Neural cell (in vitro differentiated cells): ENCODE measurements at regions not wholly inside any gene's neighbourhood (a gene's known extent, or its start where the extent isn't known, plus 50 kb on each side); places are given as distances from the start of the nearest gene placed in this dataset.

Experiments used
- H2AFZ ChIP-seq: fragments of 200-600, 300-800 bp; sonication (generic), shearing (Covaris generic); 2 replicates; pipeline ENCODE4 v1.6.0; 2014; ENCODE audit warnings: low read depth, mild to moderate bottlenecking, antibody characterized with exemption, low read length, moderate library complexity
- H3F3A ChIP-seq: fragments of 200-600 bp; shearing (Covaris generic); 2 replicates; pipeline ENCODE4 v1.6.1; 2016; ENCODE audit warnings: mild to moderate bottlenecking, moderate library complexity, mixed read lengths, antibody characterized with exemption, low read length; ENCODE audit not compliant: insufficient read depth, poor library complexity, severe bottlenecking
- H3K27ac ChIP-seq: fragments of 200-600, 300-800 bp; sonication (generic), shearing (Covaris generic); 2 replicates; pipeline ENCODE4 v1.5.1; 2014; ENCODE audit warnings: mild to moderate bottlenecking, low read length, moderate library complexity
- H3K27me3 ChIP-seq: fragments of 300-800, 200-600 bp; sonication (generic), shearing (Covaris generic); 2 replicates; pipeline ENCODE4 v1.6.0; 2014; ENCODE audit warnings: mild to moderate bottlenecking, low read depth, low read length, moderate library complexity; ENCODE audit not compliant: insufficient read depth
- H3K36me3 ChIP-seq: fragments of 300-800, 200-600 bp; sonication (generic), shearing (Covaris generic); 2 replicates; pipeline ENCODE4 v1.5.1; 2014; ENCODE audit warnings: mild to moderate bottlenecking, antibody characterized with exemption, low read length, moderate library complexity; ENCODE audit not compliant: insufficient read depth
- H3K4me2 ChIP-seq: fragments of 300-800, 200-600 bp; sonication (generic), shearing (Covaris generic); 2 replicates; pipeline ENCODE4 v1.6.0; 2014; ENCODE audit warnings: mild to moderate bottlenecking, low read length
- H3K4me3 ChIP-seq: fragments of 300-800, 200-600 bp; sonication (generic), shearing (Covaris generic); 2 replicates; pipeline ENCODE4 v1.5.1; 2014; ENCODE audit warnings: mild to moderate bottlenecking, low read length, moderate library complexity
- H3K79me2 ChIP-seq: fragments of 200-600 bp; shearing (Covaris generic); replicated peaks from 2 replicates; pipeline ENCODE4 v1.6.0; 2014; ENCODE audit warnings: mild to moderate bottlenecking, low read length, moderate library complexity; ENCODE audit not compliant: insufficient read depth
- H3K9ac ChIP-seq: fragments of 300-800, 200-600 bp; sonication (generic), shearing (Covaris generic); 2 replicates; pipeline ENCODE4 v1.6.1; 2016; ENCODE audit warnings: mild to moderate bottlenecking, low read length, mixed read lengths
- H3K9me2 ChIP-seq: fragments of 200-600 bp; shearing (Covaris generic); 2 replicates; pipeline ENCODE4 v1.6.1; 2016; ENCODE audit warnings: mild to moderate bottlenecking, low read length, mixed read lengths; ENCODE audit not compliant: insufficient read depth
- H3K9me3 ChIP-seq: fragments of 200-600, 300-800 bp; sonication (generic), shearing (Covaris generic); 2 replicates; pipeline ENCODE4 v1.6.1; 2016; ENCODE audit warnings: mild to moderate bottlenecking, mixed run types, low read length, moderate library complexity, mixed read lengths
- H4K20me1 ChIP-seq: fragments of 200-600 bp; shearing (Covaris generic); 2 replicates; pipeline ENCODE4 v1.6.1; 2016; ENCODE audit warnings: mild to moderate bottlenecking, mixed run types; ENCODE audit not compliant: insufficient read depth
- EP300 ChIP-seq: fragments of 450-650 bp; conservative IDR thresholded peaks from 2 replicates; pipeline ENCODE4 v1.6.1; 2014; ENCODE audit warnings: antibody characterized with exemption, mild to moderate bottlenecking, moderate library complexity; ENCODE audit not compliant: poor library complexity, severe bottlenecking
- EZH2 ChIP-seq: fragments of 200-600, 300-800 bp; shearing (Covaris generic), sonication (generic); IDR thresholded peaks from 2 replicates; pipeline ENCODE4 v1.6.1; 2014; ENCODE audit warnings: antibody characterized with exemption, low read length, borderline replicate concordance, mild to moderate bottlenecking; ENCODE audit not compliant: insufficient read depth, poor library complexity, severe bottlenecking
- MXI1 ChIP-seq: fragments of 450-650 bp; conservative IDR thresholded peaks from 2 replicates; pipeline ENCODE4 v1.6.1; 2014; ENCODE audit warnings: antibody characterized with exemption, mild to moderate bottlenecking; ENCODE audit not compliant: poor library complexity, severe bottlenecking
- POLR2AphosphoS5 ChIP-seq: IDR thresholded peaks from 2 replicates; pipeline ENCODE4 v1.6.1; 2012
- RAD21 ChIP-seq: fragments of 450-650 bp; conservative IDR thresholded peaks from 2 replicates; pipeline ENCODE4 v1.6.1; 2014; ENCODE audit warnings: antibody characterized with exemption, mild to moderate bottlenecking, moderate library complexity
- SMC3 ChIP-seq: fragments of 450-650 bp; conservative IDR thresholded peaks from 2 replicates; pipeline ENCODE4 v1.6.1; 2014; ENCODE audit warnings: antibody characterized with exemption, mild to moderate bottlenecking, moderate library complexity; ENCODE audit not compliant: poor library complexity
- TAF1 ChIP-seq: IDR thresholded peaks from 2 replicates; pipeline ENCODE4 v1.6.1; 2012; ENCODE audit warnings: low read depth
- TF ChIP-seq, protein P1 (sequence below): fragments of 450-650 bp; IDR thresholded peaks from 2 replicates; pipeline ENCODE4 v1.5.1; 2014; ENCODE audit warnings: antibody characterized with exemption, mild to moderate bottlenecking, moderate library complexity; ENCODE audit not compliant: poor library complexity, severe bottlenecking
- TF ChIP-seq, protein P2 (sequence below): IDR thresholded peaks from 2 replicates; pipeline ENCODE4 v1.6.1; 2012; ENCODE audit warnings: borderline replicate concordance

DNA sequence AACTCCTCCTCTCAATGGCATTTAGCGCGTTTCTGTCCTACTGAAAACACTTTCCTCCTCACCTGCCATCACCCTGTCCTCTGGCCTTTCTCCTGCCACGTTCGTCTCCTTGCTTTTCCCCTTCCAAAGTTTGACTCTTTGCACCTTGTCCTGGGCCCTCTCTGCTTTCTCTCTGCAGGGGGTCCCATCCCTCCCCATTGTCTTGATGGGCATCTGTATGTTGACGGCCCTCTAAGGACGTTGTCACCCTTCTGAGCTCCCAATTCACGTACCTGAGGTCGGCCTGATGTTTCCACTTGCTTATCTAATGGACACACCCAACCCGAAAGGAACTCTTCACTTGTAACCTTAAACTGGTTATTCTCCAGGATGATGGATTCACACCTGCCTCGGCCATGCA is 170.4 kb downstream of the WSCD1 start:
- TF ChIP-seq EZH2 (no peak), TAF1 (no peak), MXI1 (no peak), RAD21 (no peak), POLR2AphosphoS5 (no peak), EP300 (no peak), SMC3 (no peak)
- TF ChIP-seq, protein P1, sequence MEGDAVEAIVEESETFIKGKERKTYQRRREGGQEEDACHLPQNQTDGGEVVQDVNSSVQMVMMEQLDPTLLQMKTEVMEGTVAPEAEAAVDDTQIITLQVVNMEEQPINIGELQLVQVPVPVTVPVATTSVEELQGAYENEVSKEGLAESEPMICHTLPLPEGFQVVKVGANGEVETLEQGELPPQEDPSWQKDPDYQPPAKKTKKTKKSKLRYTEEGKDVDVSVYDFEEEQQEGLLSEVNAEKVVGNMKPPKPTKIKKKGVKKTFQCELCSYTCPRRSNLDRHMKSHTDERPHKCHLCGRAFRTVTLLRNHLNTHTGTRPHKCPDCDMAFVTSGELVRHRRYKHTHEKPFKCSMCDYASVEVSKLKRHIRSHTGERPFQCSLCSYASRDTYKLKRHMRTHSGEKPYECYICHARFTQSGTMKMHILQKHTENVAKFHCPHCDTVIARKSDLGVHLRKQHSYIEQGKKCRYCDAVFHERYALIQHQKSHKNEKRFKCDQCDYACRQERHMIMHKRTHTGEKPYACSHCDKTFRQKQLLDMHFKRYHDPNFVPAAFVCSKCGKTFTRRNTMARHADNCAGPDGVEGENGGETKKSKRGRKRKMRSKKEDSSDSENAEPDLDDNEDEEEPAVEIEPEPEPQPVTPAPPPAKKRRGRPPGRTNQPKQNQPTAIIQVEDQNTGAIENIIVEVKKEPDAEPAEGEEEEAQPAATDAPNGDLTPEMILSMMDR = no peak
- TF ChIP-seq, protein P2, sequence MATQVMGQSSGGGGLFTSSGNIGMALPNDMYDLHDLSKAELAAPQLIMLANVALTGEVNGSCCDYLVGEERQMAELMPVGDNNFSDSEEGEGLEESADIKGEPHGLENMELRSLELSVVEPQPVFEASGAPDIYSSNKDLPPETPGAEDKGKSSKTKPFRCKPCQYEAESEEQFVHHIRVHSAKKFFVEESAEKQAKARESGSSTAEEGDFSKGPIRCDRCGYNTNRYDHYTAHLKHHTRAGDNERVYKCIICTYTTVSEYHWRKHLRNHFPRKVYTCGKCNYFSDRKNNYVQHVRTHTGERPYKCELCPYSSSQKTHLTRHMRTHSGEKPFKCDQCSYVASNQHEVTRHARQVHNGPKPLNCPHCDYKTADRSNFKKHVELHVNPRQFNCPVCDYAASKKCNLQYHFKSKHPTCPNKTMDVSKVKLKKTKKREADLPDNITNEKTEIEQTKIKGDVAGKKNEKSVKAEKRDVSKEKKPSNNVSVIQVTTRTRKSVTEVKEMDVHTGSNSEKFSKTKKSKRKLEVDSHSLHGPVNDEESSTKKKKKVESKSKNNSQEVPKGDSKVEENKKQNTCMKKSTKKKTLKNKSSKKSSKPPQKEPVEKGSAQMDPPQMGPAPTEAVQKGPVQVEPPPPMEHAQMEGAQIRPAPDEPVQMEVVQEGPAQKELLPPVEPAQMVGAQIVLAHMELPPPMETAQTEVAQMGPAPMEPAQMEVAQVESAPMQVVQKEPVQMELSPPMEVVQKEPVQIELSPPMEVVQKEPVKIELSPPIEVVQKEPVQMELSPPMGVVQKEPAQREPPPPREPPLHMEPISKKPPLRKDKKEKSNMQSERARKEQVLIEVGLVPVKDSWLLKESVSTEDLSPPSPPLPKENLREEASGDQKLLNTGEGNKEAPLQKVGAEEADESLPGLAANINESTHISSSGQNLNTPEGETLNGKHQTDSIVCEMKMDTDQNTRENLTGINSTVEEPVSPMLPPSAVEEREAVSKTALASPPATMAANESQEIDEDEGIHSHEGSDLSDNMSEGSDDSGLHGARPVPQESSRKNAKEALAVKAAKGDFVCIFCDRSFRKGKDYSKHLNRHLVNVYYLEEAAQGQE = no peak
- Histone ChIP-seq H3K36me3 (no peaks in the 10 kb centered on the region), H3K9ac (no peak overlapping the region)

GRCh38 chr17:6240001-6240400 is 169.8 kb downstream of the WSCD1 start:
- Histone ChIP-seq H3K36me3 (no peaks in the 10 kb centered on the region), H4K20me1 (no peaks in the 10 kb centered on the region), H3F3A (no peaks in the 10 kb centered on the region)

More for the DNA sequence above, 170.4 kb downstream of the WSCD1 start:
- Histone ChIP-seq H3K79me2 (no peaks in the 10 kb centered on the region), H4K20me1 (no peaks in the 10 kb centered on the region), H3K9me2 (no peaks in the 10 kb centered on the region), H2AFZ (no peak overlapping the region), H3K27me3 (no peaks in the 10 kb centered on the region), H3K9me3 (no peaks in the 10 kb centered on the region), H3K27ac (no peak overlapping the region), H3K4me3 (no peak overlapping the region), H3F3A (no peaks in the 10 kb centered on the region), H3K4me2 (no peak overlapping the region)

DNA sequence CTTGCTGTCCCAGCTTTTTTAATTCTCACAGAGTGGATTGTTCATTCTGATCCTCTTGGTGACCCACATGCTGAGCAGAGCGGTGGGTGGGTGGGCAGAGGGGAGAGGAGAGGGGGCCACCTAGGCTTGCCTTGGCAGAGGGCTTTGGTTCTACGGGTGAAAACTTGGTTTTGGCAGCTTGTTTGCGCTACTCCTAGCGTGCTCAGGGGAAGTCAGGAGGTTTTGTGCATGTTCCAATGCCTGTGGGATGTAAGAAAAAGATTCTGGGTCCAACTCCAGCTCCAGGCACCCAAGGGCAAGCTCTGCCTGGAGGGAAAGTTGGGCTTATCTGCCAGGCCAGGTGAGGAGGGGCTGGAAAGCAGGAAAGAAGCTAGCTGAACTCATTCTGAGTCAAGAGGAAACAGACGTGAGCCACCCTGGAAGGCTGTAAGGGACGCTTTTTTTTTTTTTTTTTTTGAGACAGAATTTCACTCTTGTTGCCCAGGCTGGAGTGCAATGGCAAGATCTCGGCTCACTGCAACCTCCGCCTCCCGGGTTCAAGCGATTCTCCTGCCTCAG is 169.1 kb downstream of the WSCD1 start:
- H3K9ac ChIP-seq = no peak overlapping the region
- H3K9me2 ChIP-seq = no peaks in the 10 kb centered on the region
- TF ChIP-seq, protein P2 = no peak
- no peak for TF ChIP-seq SMC3
- TF ChIP-seq RAD21 = no peak
- TF ChIP-seq MXI1 = no peak
- no peak for TF ChIP-seq EP300
- no peak for TF ChIP-seq POLR2AphosphoS5
- TF ChIP-seq, protein P1 = no peak
- no peak for TF ChIP-seq EZH2
- TF ChIP-seq TAF1 = no peak
- H2AFZ ChIP-seq = no peak overlapping the region
- no peaks in the 10 kb centered on the region for H4K20me1 ChIP-seq
- H3K9me3 ChIP-seq = no peaks in the 10 kb centered on the region
- no peaks in the 10 kb centered on the region for H3K27me3 ChIP-seq
- H3K4me2 ChIP-seq = no peak overlapping the region
- H3K4me3 ChIP-seq = no peak overlapping the region
- H3K27ac ChIP-seq = no peak overlapping the region
- no peaks in the 10 kb centered on the region for H3K79me2 ChIP-seq
- no peaks in the 10 kb centered on the region for H3F3A ChIP-seq
- H3K36me3 ChIP-seq = no peaks in the 10 kb centered on the region

More at GRCh38 chr17:6240001-6240400, 169.8 kb downstream of the WSCD1 start:
- no peak overlapping the region for H3K4me3 ChIP-seq
- H3K27me3 ChIP-seq = no peaks in the 10 kb centered on the region
- no peaks in the 10 kb centered on the region for H3K79me2 ChIP-seq
- H3K27ac ChIP-seq = no peak overlapping the region
- no peak overlapping the region for H3K9ac ChIP-seq
- H3K4me2 ChIP-seq = no peak overlapping the region
- no peak for TF ChIP-seq EZH2
- H2AFZ ChIP-seq = no peak overlapping the region
- no peaks in the 10 kb centered on the region for H3K9me3 ChIP-seq
- no peaks in the 10 kb centered on the region for H3K9me2 ChIP-seq
